B cell (primary cell): ENCODE measurements at regions not wholly inside any gene's neighbourhood (a gene's known extent, or its start where the extent isn't known, plus 50 kb on each side); places are given as distances from the start of the nearest gene placed in this dataset.

Source experiments
- EZH2 ChIP-seq: IDR thresholded peaks from 2 replicates; pipeline ENCODE4 v1.6.1; 2012; ENCODE audit warnings: borderline replicate concordance, low read depth, mild to moderate bottlenecking, moderate library complexity, low read length; ENCODE audit not compliant: insufficient read depth, poor library complexity, severe bottlenecking
- TF ChIP-seq, protein P1 (sequence below): fragments of 200-600 bp; IDR thresholded peaks from one replicate; pipeline ENCODE4 v1.8.0; 2022; ENCODE audit warnings: antibody characterized with exemption, mild to moderate bottlenecking

DNA sequence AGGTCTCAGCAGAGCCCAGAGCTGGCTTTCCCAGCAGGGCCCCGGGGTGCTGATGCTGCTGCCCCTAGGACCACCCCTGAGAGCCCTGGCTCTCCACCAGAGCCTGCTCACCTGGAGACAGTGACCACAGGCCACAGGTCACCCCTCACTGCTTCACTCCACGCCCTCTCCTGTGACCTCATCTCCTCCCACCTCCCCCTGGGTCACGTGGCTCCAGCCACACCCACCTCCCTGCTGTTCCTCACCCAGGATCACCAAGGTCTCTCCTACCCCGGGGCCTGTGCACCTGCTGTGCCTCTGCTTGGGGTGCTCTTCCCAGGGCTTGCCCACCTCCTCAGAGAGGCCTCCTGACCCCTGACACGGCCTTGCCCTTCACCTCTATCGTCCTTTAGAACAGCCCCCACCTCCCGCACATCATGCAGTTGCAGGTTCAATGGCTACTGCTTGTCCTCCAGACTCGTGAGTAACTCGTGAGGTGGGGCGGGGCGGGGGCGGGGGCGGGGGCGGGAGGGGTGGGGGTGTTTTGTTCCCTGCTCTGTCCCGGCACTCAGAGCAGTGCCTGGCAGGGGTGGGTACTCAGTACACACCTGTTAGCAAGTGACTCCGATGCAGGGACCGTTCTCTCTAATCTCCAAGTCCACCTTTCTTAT lies 468.0 kb downstream of the PREX1 start:
- TF ChIP-seq, protein P1, sequence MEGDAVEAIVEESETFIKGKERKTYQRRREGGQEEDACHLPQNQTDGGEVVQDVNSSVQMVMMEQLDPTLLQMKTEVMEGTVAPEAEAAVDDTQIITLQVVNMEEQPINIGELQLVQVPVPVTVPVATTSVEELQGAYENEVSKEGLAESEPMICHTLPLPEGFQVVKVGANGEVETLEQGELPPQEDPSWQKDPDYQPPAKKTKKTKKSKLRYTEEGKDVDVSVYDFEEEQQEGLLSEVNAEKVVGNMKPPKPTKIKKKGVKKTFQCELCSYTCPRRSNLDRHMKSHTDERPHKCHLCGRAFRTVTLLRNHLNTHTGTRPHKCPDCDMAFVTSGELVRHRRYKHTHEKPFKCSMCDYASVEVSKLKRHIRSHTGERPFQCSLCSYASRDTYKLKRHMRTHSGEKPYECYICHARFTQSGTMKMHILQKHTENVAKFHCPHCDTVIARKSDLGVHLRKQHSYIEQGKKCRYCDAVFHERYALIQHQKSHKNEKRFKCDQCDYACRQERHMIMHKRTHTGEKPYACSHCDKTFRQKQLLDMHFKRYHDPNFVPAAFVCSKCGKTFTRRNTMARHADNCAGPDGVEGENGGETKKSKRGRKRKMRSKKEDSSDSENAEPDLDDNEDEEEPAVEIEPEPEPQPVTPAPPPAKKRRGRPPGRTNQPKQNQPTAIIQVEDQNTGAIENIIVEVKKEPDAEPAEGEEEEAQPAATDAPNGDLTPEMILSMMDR, result no peak
- no peak for TF ChIP-seq EZH2
